G401 (cell line): ENCODE measurements at regions not wholly inside any gene's neighbourhood (a gene's known extent, or its start where the extent isn't known, plus 50 kb on each side); places are given as distances from the start of the nearest gene placed in this dataset.

Experiments
- DNase-seq: peaks from one replicate; pipeline ENCODE4 v3.0.0-alpha.2; 2015; ENCODE audit warnings: low spot score
- in situ Hi-C: cut with HindIII; loops from 2 replicates; pipeline ENCODE4 v1.10.0; 2016; ENCODE audit warnings: low sequenced_read_pairs, mixed read lengths

DNA sequence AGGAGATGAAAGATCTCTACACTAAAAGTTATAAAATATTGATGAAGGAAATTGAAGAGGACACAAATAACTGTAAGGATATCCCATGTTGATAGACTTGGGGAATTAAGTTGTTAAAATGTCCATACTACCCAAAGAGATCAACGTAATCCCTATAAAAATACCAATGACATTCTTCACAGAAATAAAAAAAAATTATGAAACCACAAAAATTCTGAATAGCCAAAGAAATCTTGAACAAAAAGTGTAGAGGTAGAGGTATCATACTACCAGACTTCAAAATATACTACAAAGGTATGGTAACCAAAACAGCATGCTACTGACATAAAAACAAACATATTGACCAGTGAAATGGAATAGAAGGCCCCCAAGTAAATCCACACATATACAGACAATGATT, 71.5 kb upstream of the ELL2 start:
- in situ Hi-C loops, result no loop called here
- DNase-seq, result no peak

GRCh38 chr5:96031811-96032261, 70.2 kb upstream of the ELL2 start:
- DNase-seq, result no peak
- in situ Hi-C loops, result no loop called here

GRCh38 chr5:96031180-96031579, 69.5 kb upstream of the ELL2 start:
- no peak for DNase-seq
- in situ Hi-C loops, result no loop called here

- in situ Hi-C loops, result no loop called here
- no peak for DNase-seq
Measured at GRCh38 chr5:96026406-96027041, 64.9 kb upstream of the ELL2 start.

DNA sequence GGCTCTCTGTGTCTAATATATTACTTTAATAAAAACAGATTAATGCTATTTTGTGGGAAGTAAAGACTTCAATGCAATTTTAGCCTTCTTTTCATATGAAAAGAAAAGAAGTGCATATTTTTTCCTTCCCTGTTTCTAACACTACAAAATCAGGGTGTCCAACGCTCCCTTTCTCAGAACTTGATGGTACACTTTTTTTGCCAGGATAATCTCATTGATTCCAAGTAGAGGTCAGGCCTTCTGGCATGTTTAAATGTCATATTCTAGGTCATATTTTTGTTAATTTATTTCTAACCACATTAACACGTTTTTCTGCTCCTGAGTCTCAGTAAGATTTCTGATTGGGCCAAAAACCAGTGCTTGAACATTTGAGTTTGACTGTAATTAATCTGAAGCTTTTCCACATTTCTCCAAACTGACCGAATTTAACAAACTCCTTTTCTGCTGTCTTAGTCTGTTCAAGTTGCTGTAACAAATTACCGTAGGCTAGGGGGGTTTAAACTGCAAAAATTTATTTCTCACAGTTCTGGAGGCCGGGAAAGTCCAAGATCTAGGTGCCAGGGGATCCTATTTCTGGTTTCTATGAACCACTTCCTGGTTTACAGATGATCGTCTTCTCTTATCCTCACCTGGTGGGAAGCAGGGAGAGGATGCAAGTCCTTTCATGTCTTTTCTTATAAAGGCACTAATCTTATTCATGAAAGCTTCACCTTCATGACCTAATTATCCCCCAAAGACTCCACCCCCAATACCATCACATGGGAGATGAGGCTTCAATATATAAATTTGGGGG, 63.2 kb upstream of the ELL2 start:
- DNase-seq, result no peak
- in situ Hi-C loops, result no loop called here

- in situ Hi-C loops, result no loop called here
- DNase-seq, result no peak
Measured at GRCh38 chr5:96023518-96023917, 61.9 kb upstream of the ELL2 start.

DNA sequence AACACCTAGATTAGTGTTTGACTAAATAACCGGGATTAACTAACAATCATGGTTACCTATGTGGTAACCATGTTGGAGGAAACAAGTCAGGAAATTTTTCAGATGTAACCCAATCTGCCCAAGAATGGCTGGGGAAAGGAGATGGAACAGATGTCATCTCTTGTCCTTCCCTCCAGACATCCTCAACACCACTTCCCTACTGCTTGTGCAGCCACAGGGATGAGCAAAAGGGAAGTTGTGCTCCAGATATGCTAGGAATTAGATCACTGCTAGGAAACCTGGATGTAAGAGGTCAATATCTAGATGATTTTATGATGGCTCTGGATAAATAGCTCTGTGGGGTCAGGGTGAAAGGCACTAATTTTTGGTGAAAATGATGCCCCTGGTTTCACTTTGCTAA, 61.3 kb upstream of the ELL2 start:
- in situ Hi-C loops, result no loop called here
- DNase-seq, result no peak

- in situ Hi-C loops, result no loop called here
- DNase-seq, result no peak
Measured at GRCh38 chr5:96017951-96018350, 56.3 kb upstream of the ELL2 start.

GRCh38 chr5:96016216-96016615, 54.6 kb upstream of the ELL2 start:
- no peak for DNase-seq
- in situ Hi-C loops, result no loop called here

DNA sequence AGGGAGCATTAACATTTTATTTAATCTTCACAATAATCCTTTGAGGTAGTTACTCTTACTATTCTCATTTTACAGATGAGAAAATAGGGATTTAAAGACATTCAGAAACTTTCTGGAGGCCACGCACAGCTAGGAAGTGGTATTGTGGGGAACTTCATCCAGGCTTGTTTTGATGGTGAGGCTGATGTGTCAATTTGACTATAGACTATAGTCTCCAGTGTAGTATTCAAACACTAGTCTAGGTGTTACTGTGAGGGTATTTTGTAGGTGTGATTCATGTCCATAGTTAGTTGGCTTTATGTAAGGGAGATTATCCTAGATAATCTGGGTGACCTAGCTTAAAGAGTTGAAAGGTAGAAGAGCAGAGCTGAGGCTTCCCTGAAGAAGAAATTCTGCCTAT, 54.1 kb upstream of the ELL2 start:
- in situ Hi-C loops, result no loop called here

DNA sequence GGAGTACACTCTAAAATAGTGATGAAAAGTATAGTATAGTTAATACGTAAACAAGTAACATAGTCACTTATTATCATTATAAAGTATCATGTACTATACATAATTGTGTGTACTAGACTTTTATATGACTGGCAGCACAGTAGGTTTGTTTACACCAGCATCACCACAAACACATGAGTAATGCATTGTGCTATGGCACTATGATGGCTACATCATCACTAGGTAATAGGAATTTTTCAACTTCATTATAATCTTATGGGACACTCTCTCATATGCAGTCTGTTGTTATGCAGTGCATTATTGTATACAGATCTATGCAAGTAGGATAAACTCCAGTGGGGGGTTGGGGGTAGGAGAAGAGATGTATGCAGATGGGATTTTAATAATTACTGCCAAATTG, 52.7 kb upstream of the ELL2 start:
- in situ Hi-C loops, result no loop called here
- no peak for DNase-seq

More for the DNA sequence above, 54.1 kb upstream of the ELL2 start:
- DNase-seq, result no peak

DNA sequence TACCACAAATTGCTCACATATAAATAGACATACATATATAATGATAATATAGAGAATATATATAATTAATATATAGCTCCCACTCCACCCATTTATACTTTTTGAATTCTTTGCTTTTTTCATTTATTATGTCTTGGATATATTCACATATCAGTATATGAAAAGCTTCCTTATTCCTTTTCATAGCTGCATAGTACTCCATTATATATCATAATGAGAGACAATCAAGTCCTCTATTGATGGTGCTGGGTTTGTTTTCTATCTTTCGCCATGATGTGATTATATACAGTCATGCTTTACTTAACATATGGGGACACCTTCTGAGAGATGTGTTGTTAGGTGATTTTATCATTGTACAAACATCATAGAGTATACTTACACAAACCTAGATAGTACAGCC, 51.6 kb upstream of the ELL2 start:
- DNase-seq, result no peak
- in situ Hi-C loops, result no loop called here

DNA sequence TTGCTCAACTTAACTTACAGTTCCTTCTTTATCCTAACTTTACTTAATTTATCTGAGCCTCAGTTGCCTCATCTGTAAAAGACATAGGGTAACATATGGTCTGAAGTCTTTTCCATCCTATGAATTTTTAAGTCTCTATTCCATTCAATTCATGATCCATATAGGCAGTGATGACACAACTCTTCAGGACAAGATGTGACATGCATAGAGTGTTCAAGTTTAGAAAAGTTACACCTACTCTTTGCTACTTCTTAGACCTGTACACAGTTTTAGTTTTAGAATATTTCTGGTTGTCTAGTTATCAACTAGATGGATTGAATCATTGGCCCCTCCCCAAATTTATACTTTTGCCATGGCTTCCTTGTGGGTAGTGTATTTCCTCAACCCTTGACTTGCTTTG, 50.7 kb upstream of the ELL2 start:
- no peak for DNase-seq

More for the DNA sequence above, 50.7 kb upstream of the ELL2 start:
- in situ Hi-C loops, result no loop called here
